Tibial nerve (tissue), 3 donors: ENCODE measurements at regions not wholly inside any gene's neighbourhood (a gene's known extent, or its start where the extent isn't known, plus 50 kb on each side); places are given as distances from the start of the nearest gene placed in this dataset.

ENCODE experiments used
- POLR2A ChIP-seq, 2 donors: fragments of 450-650 bp; IDR thresholded peaks; one replicate each; pipeline ENCODE4 v1.6.1; 2017; ENCODE audit warnings: antibody characterized with exemption in 2 of 2, mild to moderate bottlenecking in 2 of 2, moderate library complexity in 2 of 2
- TF ChIP-seq, protein P1 (sequence below), 5 experiments: fragments of 200-600 bp in 3 of 5; fragments of 450-650 bp in 2 of 5; sonication (generic) in 3 of 5; IDR thresholded peaks; one replicate each; pipeline ENCODE4 v1.5.1; 2016 to 2019; ENCODE audit warnings: antibody characterized with exemption in 5 of 5, mild to moderate bottlenecking in 3 of 5, moderate library complexity in 2 of 5

GRCh38 chr9:1539216-1539615, 475.9 kb upstream of the SMARCA2 start:
- TF ChIP-seq, protein P1, sequence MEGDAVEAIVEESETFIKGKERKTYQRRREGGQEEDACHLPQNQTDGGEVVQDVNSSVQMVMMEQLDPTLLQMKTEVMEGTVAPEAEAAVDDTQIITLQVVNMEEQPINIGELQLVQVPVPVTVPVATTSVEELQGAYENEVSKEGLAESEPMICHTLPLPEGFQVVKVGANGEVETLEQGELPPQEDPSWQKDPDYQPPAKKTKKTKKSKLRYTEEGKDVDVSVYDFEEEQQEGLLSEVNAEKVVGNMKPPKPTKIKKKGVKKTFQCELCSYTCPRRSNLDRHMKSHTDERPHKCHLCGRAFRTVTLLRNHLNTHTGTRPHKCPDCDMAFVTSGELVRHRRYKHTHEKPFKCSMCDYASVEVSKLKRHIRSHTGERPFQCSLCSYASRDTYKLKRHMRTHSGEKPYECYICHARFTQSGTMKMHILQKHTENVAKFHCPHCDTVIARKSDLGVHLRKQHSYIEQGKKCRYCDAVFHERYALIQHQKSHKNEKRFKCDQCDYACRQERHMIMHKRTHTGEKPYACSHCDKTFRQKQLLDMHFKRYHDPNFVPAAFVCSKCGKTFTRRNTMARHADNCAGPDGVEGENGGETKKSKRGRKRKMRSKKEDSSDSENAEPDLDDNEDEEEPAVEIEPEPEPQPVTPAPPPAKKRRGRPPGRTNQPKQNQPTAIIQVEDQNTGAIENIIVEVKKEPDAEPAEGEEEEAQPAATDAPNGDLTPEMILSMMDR (IDR thresholded peaks at IDR 0.05), result no peak
- TF ChIP-seq POLR2A (IDR thresholded peaks at IDR 0.05), result no peak
